ENCODE measurements at regions not wholly inside any gene's neighbourhood (a gene's known extent, or its start where the extent isn't known, plus 50 kb on each side); places are given as distances from the start of the nearest gene placed in this dataset.

- Mint-ChIP-seq H3K4me3 (no peak overlapping the region), H3K27ac (no peak overlapping the region), H3K36me3 (no peaks in the 10 kb centered on the region), H3K27me3 (ENCODE audit: low read depth) (no peaks in the 10 kb centered on the region), H3K9me3 (peaks cover 5% of the 10 kb centered on the region; the same call in 1 of the 2 replicates), H3K4me1 (peaks cover 3% of the 10 kb centered on the region; the same call in 1 of the 2 replicates)
- DNase-seq (ENCODE audit: low spot score) (no peak), ATAC-seq (no peak)
- POLR2A ChIA-PET: no interaction called here
- CTCF ChIA-PET: no interaction called here
- TF ChIP-seq FOXJ3 (CRISPR knock-in tag; IDR thresholded peaks at IDR 0.05; ENCODE audit: borderline replicate concordance): no peak
- TF ChIP-seq GABPB1 (CRISPR knock-in tag; IDR thresholded peaks at IDR 0.05): no peak
- TF ChIP-seq MAX (CRISPR knock-in tag; IDR thresholded peaks at IDR 0.05): no peak
- no peak for TF ChIP-seq STAT6 (CRISPR knock-in tag; conservative IDR thresholded peaks at IDR 0.05; ENCODE audit: low read depth)
Observed at GRCh38 chr2:123578016-123578415, 447.1 kb upstream of the CNTNAP5 start.

- peaks cover 13% of the 10 kb centered on the region for H3K36me3 Mint-ChIP-seq
- no peaks in the 10 kb centered on the region for H3K27me3 Mint-ChIP-seq (ENCODE audit: low read depth)
- CTCF ChIA-PET: no interaction called here
- peaks cover 4% of the 10 kb centered on the region; the same call in 1 of the 2 replicates for H3K4me1 Mint-ChIP-seq
- POLR2A ChIA-PET: no interaction called here
- TF ChIP-seq ARID4B (CRISPR knock-in tag; IDR thresholded peaks at IDR 0.05; ENCODE audit: borderline replicate concordance) (no peak), GABPB1 (CRISPR knock-in tag; IDR thresholded peaks at IDR 0.05) (no peak), USF2 (CRISPR knock-in tag; IDR thresholded peaks at IDR 0.05) (no peak)
- ATAC-seq: no peak
- no peak overlapping the region for H3K4me3 Mint-ChIP-seq
- no peak for DNase-seq (ENCODE audit: low spot score)
- H3K9me3 Mint-ChIP-seq: peaks cover 37% of the 10 kb centered on the region
- no peak overlapping the region for H3K27ac Mint-ChIP-seq
Observed at GRCh38 chr2:123596621-123597020, 428.5 kb upstream of the CNTNAP5 start.

- Mint-ChIP-seq H3K4me3 (no peak overlapping the region), H3K27ac (no peak overlapping the region), H3K4me1 (peaks cover 4% of the 10 kb centered on the region; the same call in 1 of the 2 replicates), H3K9me3 (peaks cover 31% of the 10 kb centered on the region), H3K36me3 (peaks cover 5% of the 10 kb centered on the region; the same call in 1 of the 2 replicates), H3K27me3 (ENCODE audit: low read depth) (no peaks in the 10 kb centered on the region)
- CTCF ChIA-PET: no interaction called here
- POLR2A ChIA-PET: no interaction called here
- ATAC-seq (no peak), DNase-seq (ENCODE audit: low spot score) (no peak)
- no peak for TF ChIP-seq ZNF425 (CRISPR knock-in tag; conservative IDR thresholded peaks at IDR 0.05)
- TF ChIP-seq E2F4 (CRISPR knock-in tag; IDR thresholded peaks at IDR 0.05; ENCODE audit: borderline replicate concordance, low read depth): no peak
- no peak for TF ChIP-seq ZNF532 (CRISPR knock-in tag; IDR thresholded peaks at IDR 0.05; ENCODE audit: borderline replicate concordance)
- TF ChIP-seq GRHL2 (CRISPR knock-in tag; IDR thresholded peaks at IDR 0.05; ENCODE audit: insufficient replicate concordance, severe bottlenecking): no peak
- TF ChIP-seq PREB (CRISPR knock-in tag; IDR thresholded peaks at IDR 0.05; ENCODE audit: borderline replicate concordance): no peak
- TF ChIP-seq ZNF232 (CRISPR knock-in tag; IDR thresholded peaks at IDR 0.05): no peak
- TF ChIP-seq MXD4 (CRISPR knock-in tag; IDR thresholded peaks at IDR 0.05; ENCODE audit: borderline replicate concordance): no peak
Observed at GRCh38 chr2:123597988-123598387, 427.1 kb upstream of the CNTNAP5 start.

Data from WTC11 (cell line).